Thyroid gland (tissue), 4 donors: ENCODE measurements at regions not wholly inside any gene's neighbourhood (a gene's known extent, or its start where the extent isn't known, plus 50 kb on each side); places are given as distances from the start of the nearest gene placed in this dataset.

Source experiments
- DNase-seq, 2 donors: peaks; one replicate each; pipeline ENCODE4 v3.0.0-alpha.2; 2019
- H3K27ac ChIP-seq, 3 donors: fragments of 200-600 bp; sonication (generic); 1 replicate in 2 of 3; 2 replicates in 1 of 3; pipeline ENCODE4 v1.5.1; 2016 to 2019; ENCODE audit warnings: mild to moderate bottlenecking in 1 of 3, moderate library complexity in 1 of 3
- H3K27me3 ChIP-seq: fragments of 200-600 bp; sonication (generic); one replicate; pipeline ENCODE4 v1.5.1; 2019
- H3K36me3 ChIP-seq, 2 donors: fragments of 200-600 bp; sonication (generic); one replicate each; pipeline ENCODE4 v1.5.1; 2016 to 2019
- H3K4me1 ChIP-seq, 2 donors: fragments of 200-600 bp; sonication (generic); one replicate each; pipeline ENCODE4 v1.5.1; 2017 to 2019
- H3K4me3 ChIP-seq, 3 donors: fragments of 200-600 bp; sonication (generic); replicated peaks in 1 of 3; 1 replicate in 2 of 3; 2 replicates in 1 of 3; pipeline ENCODE4 v1.5.1; 2016; ENCODE audit warnings: mild to moderate bottlenecking in 1 of 3
- H3K9me3 ChIP-seq: fragments of 200-600 bp; sonication (generic); one replicate; pipeline ENCODE4 v1.5.1; 2017
- CTCF ChIP-seq, 6 experiments: fragments of 200-600 bp in 3 of 6; fragments of 450-650 bp in 3 of 6; sonication (generic) in 3 of 6; IDR thresholded peaks; one replicate each; pipeline ENCODE4 v1.5.1; 2016 to 2019; ENCODE audit warnings: antibody characterized with exemption in 6 of 6, mild to moderate bottlenecking in 2 of 6, inconsistent platforms in 1 of 6, moderate library complexity in 1 of 6
- POLR2A ChIP-seq, 2 donors: fragments of 450-650 bp; IDR thresholded peaks; one replicate each; pipeline ENCODE4 v1.6.1; 2017; ENCODE audit warnings: antibody characterized with exemption in 2 of 2, mild to moderate bottlenecking in 2 of 2, moderate library complexity in 1 of 2
- WGBS, 2 donors: methylation state at CpG; one replicate each; pipeline ENCODE4 v1.1.5; 2017; 5-methylcytosine and 5-hydroxymethylcytosine counted together
- intact Hi-C: fragments of 100-400 bp; cut with DNase I; formaldehyde crosslinking; loops from one replicate; pipeline ENCODE4 v1.15.1; 2023

GRCh38 chr1:172745014-172745413, 86.1 kb downstream of the FASLG start:
- Histone ChIP-seq H3K4me3 (no peak overlapping the region), H3K27me3 (no peaks in the 10 kb centered on the region), H3K36me3 (no peaks in the 10 kb centered on the region), H3K9me3 (no peaks in the 10 kb centered on the region), H3K4me1 (peaks cover 0 to 3% of the 10 kb centered on the region in 2 donors), H3K27ac (no peak overlapping the region)
- intact Hi-C loops: loop anchor here (5.0 kb wide), 1 partner anchor 457 kb away; no protein-coding TSS in a partner anchor
- no peak for DNase-seq
- WGBS, 2 donors: 10 to 12% methylated on average over 2 of the region's 2 CpGs
- peak in 3 of 6 experiments; percentile 45 to 53 (median 46) for TF ChIP-seq CTCF (IDR thresholded peaks at IDR 0.05)
- no peak for TF ChIP-seq POLR2A (IDR thresholded peaks at IDR 0.05)

GRCh38 chr1:172746091-172746949, 87.4 kb downstream of the FASLG start:
- no peak overlapping the region for H3K4me3 ChIP-seq
- WGBS, 2 donors: 60 to 67% methylated on average over 3 of the region's 3 CpGs
- no peak for DNase-seq
- TF ChIP-seq CTCF (IDR thresholded peaks at IDR 0.05): no peak
- no peaks in the 10 kb centered on the region for H3K9me3 ChIP-seq
- no peaks in the 10 kb centered on the region for H3K27me3 ChIP-seq
- peak overlapping the region in 2 of 3 donors; percentile 28 to 37 for H3K27ac ChIP-seq
- intact Hi-C loops: loop anchor here (5.0 kb wide), 1 partner anchor 456 kb away; no protein-coding TSS in a partner anchor
- no peaks in the 10 kb centered on the region for H3K36me3 ChIP-seq
- peaks cover 0 to 3% of the 10 kb centered on the region in 2 donors for H3K4me1 ChIP-seq

GRCh38 chr1:172748201-172748600, 89.3 kb downstream of the FASLG start:
- no peaks in the 10 kb centered on the region for H3K9me3 ChIP-seq
- H3K4me1 ChIP-seq: peaks cover 0 to 3% of the 10 kb centered on the region in 2 donors
- no peak overlapping the region for H3K27ac ChIP-seq
- TF ChIP-seq POLR2A (IDR thresholded peaks at IDR 0.05) (no peak), CTCF (IDR thresholded peaks at IDR 0.05) (no peak)
- WGBS, 2 donors: 95% methylated on average over 20 to 24 of the region's 24 CpGs
- intact Hi-C loops: loop anchor here (5.0 kb wide), 1 partner anchor 454 kb away; no protein-coding TSS in a partner anchor
- no peaks in the 10 kb centered on the region for H3K36me3 ChIP-seq
- no peaks in the 10 kb centered on the region for H3K27me3 ChIP-seq
- DNase-seq: no peak
- no peak overlapping the region for H3K4me3 ChIP-seq

- H3K4me3 ChIP-seq: no peak overlapping the region
- 94 to 95% methylated on average over 1 of the region's 1 CpG for WGBS, 2 donors
Measured at GRCh38 chr1:172751683-172752082, 92.8 kb downstream of the FASLG start.

More at GRCh38 chr1:172751683-172752082, 92.8 kb downstream of the FASLG start:
- Histone ChIP-seq H3K27ac (no peak overlapping the region), H3K36me3 (no peaks in the 10 kb centered on the region), H3K9me3 (no peaks in the 10 kb centered on the region), H3K27me3 (no peaks in the 10 kb centered on the region), H3K4me1 (peaks cover 0 to under 1% of the 10 kb centered on the region in 2 donors)
- DNase-seq: no peak
- no peak for TF ChIP-seq CTCF (IDR thresholded peaks at IDR 0.05)
- TF ChIP-seq POLR2A (IDR thresholded peaks at IDR 0.05): no peak
- intact Hi-C loops: no loop called here
